ENCODE measurements at regions not wholly inside any gene's neighbourhood (a gene's known extent, or its start where the extent isn't known, plus 50 kb on each side); places are given as distances from the start of the nearest gene placed in this dataset.

GRCh38 chr5:147956842-147957223 is 50.5 kb upstream of the C5orf46 start:
- no peak for TF ChIP-seq CTCF (IDR thresholded peaks at IDR 0.05; ENCODE audit: poor library complexity)
- no peak for TF ChIP-seq EZH2 (IDR thresholded peaks at IDR 0.05; ENCODE audit: borderline replicate concordance)

Data from hepatocyte (in vitro differentiated cells).